ENCODE measurements at regions not wholly inside any gene's neighbourhood (a gene's known extent, or its start where the extent isn't known, plus 50 kb on each side); places are given as distances from the start of the nearest gene placed in this dataset.
"Not testable (repeated sequence)": the region's sequence is repeated elsewhere in the genome, so short reads cannot be mapped to it uniquely, and the experiment has no call there.

DNA sequence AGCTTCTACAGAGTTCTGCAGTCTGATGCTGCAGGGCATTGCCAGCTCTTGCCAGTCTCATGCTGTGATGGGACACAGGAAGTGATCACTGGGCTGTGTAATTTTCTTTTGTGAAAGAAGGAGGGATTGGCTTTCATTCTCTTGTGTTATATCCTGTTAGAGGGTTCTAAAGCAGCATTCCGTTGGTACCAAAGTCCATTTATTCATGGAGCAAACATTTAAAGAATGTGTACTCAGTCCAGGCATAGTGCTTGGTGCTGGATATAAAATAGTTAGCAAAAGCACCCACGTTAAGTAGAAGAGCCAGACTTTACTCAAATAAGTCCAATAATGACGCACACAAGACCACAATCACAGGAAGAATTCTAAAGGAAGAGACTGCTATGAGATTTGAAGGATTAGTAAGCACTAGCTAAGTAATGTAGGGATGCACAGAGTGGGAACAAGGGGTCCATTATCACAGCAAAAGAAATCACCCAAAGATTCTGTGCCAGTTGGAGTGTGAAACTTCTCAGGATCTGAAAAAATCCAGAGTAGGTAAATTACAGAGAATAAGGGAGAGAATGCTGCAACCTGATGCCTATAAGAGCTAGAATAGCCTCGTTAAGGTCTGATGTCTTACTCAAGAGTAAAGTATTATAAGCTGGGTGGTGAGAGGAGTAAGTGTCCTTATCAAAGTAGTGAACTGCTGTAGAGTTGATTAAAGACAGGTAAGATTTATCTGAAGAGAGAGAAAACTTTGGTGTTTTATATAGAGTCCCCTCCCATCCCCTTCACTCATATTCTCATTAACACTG is 728.3 kb downstream of the METTL15 start:
- H3K4me3 ChIP-seq (ENCODE audit: low read depth, low read length) = no peak overlapping the region
- DNase-seq (ENCODE audit: low read depth) = peak; percentile 93

DNA sequence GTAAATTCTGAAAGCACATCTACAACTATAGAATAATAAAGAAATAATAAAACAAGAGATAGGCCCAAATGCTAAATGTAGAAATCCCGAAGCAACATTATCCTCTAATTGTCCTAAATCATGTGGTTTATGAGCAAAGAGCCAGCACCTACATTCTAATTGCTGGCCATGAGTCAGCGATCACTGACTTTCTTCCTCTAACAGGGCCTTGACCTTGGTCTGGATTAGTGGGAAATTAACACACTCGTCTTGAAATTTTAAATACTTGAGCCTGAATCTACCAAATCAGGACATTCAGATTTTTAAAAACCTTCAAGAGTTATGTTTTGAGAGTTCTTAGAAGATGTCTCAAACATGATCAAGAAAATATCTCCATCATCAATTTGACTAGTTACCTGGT is 727.6 kb downstream of the METTL15 start:
- no peak for DNase-seq (ENCODE audit: low read depth)
- H3K4me3 ChIP-seq (ENCODE audit: low read depth, low read length) = no peak overlapping the region

DNA sequence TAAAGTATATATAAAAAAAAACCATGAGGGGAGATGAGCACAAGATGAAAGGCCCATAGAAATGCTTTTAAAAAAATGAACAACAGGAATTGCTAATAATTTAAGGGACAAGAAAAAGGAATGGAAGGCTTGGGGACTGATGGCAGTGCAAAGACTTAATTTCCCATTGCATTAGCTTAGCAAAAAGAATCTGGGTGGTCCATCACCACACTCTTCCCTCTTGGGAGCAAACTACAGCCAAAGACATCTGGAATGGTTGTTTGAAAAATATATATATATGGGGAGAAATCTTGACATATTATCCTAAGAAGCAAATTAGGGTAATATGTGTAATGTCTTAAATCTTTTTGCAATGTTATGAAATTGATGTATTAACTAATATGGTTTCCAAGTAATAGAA is 727.1 kb downstream of the METTL15 start:
- H3K4me3 ChIP-seq (ENCODE audit: low read depth, low read length) = no peak overlapping the region
- DNase-seq (ENCODE audit: low read depth) = no peak

DNA sequence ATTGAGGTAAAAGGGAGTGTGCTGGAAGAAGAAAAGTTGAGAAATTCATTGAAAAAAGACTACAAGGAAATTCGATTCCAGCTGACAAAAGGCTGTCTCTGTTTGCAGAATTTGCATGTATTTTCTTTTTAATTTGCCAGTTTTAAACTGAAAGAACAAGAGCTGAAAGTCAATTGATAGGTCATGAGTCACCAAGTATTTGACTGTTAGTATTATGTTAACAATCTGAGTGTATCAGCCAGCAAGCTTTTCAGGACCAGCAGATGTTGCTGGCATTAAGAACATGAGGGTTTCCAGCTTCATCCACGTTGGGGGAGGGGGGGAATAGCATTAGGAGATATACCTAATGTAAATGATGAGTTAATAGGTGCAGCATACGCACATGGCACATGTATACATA is 726.7 kb downstream of the METTL15 start:
- no peak overlapping the region for H3K4me3 ChIP-seq (ENCODE audit: low read depth, low read length)
- DNase-seq (ENCODE audit: low read depth) = peak; percentile 75

GRCh38 chr11:28833670-28834069 is 725.5 kb downstream of the METTL15 start:
- peak; percentile 85 for DNase-seq (ENCODE audit: low read depth)
- H3K4me3 ChIP-seq (ENCODE audit: low read depth, low read length) = no peak overlapping the region

DNA sequence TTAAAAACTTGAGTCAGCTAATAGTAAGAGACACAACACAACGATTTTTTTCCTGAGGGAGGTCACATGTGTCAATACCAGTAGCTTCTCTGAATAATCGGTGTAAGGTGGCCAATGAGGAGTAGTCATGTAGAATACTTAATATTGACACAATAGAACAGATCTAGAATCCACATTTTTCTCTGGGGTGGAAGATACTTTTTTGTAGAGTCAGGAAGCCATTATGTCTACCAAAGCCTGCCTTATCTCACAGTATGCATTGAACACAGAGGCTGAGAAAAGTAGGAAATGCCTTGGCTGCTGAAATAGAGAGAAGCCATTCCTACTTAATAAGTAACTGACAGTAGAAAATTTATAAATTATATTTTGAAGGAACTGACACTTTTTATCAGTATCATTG is 725.0 kb downstream of the METTL15 start:
- DNase-seq (ENCODE audit: low read depth) = no peak
- H3K4me3 ChIP-seq (ENCODE audit: low read depth, low read length) = no peak overlapping the region

- H3K4me3 ChIP-seq (ENCODE audit: low read depth, low read length) = no peak overlapping the region
- DNase-seq (ENCODE audit: low read depth) = no peak
Observed at GRCh38 chr11:28826807-28827206, 718.6 kb downstream of the METTL15 start.

GRCh38 chr11:28822576-28822975 is 714.4 kb downstream of the METTL15 start:
- no peak for DNase-seq (ENCODE audit: low read depth)

DNA sequence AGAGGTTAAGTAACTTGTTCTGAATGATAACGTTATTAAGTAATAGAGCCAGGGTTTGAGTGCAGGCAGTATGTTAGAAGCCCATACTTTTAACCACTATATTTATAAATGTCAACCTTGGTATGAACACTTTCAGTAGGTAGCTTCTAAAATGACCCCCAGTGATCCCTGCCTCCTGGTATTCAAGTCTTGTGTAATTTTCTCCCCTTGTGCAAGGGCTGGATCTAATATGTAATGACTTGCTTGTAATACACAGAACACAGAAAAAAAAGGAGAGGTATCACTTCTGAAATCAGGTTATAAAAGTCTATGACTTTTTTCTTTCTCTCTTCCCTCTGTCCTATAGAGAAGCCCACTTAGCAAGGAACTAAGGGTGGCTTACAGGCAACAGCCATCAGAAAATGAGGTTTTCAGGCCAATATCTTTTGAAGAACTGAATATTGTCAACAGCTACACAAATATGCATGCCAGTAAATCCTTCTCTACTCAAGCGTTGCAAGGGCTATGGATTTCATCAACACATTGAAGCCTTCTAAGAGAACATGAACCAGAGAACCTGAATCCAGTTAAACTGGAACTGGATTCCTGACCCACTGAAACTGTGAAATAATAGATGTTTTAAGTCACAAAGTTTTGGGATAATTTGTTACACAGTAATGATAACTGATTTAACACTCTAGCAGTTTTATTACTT is 712.3 kb downstream of the METTL15 start:
- no peak for DNase-seq (ENCODE audit: low read depth)
- H3K4me3 ChIP-seq (ENCODE audit: low read depth, low read length) = no peak overlapping the region

More at GRCh38 chr11:28822576-28822975, 714.4 kb downstream of the METTL15 start:
- no peak overlapping the region for H3K4me3 ChIP-seq (ENCODE audit: low read depth, low read length)

- DNase-seq (ENCODE audit: low read depth) = no peak
- H3K4me3 ChIP-seq (ENCODE audit: low read depth, low read length) = no peak overlapping the region
Observed at GRCh38 chr11:28819741-28820140, 711.6 kb downstream of the METTL15 start.

DNA sequence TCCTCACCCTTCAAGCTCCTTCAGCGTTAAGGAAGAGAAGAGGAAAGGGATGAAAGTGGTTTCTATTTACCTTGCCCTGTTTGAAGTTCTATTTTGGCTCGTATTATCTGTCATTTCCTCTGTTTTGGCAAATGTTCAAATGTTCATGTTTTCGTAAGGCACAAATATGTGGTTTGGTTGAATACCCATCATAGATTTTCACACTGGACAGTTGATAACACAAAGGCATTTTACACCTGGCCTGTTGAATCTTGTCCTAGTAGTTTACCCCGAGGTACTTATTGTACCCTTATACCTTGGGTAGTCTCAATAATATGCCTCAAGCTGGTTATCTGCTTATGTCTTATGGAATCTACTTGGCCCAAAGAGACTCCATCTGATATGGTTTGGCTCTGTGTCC is 706.9 kb downstream of the METTL15 start:
- no peak for DNase-seq (ENCODE audit: low read depth)

DNA sequence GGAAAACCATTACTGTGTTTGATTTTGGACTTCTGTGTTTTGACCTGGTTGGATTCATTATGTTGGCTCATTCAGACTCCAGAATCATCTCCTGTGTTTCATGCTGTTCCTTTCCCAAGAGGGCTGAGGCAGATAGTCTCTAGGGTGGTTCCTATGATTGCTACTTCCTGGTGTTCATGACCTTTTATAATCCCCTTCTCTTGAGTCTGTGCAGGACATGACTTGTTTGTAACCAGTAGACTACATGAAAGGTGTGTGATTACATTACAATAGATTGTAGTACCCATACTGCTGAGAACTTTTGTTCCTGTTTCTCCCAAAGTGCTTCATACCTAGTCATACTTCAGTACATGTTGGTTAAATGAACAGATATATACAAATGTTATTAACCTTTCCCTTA is 700.6 kb downstream of the METTL15 start:
- no peak for DNase-seq (ENCODE audit: low read depth)
- no peak overlapping the region for H3K4me3 ChIP-seq (ENCODE audit: low read depth, low read length)

More for the DNA sequence above, 706.9 kb downstream of the METTL15 start:
- H3K4me3 ChIP-seq (ENCODE audit: low read depth, low read length) = no peak overlapping the region

- DNase-seq (ENCODE audit: low read depth) = no peak
- no peak overlapping the region for H3K4me3 ChIP-seq (ENCODE audit: low read depth, low read length)
Observed at GRCh38 chr11:28799316-28799715, 691.1 kb downstream of the METTL15 start.

DNA sequence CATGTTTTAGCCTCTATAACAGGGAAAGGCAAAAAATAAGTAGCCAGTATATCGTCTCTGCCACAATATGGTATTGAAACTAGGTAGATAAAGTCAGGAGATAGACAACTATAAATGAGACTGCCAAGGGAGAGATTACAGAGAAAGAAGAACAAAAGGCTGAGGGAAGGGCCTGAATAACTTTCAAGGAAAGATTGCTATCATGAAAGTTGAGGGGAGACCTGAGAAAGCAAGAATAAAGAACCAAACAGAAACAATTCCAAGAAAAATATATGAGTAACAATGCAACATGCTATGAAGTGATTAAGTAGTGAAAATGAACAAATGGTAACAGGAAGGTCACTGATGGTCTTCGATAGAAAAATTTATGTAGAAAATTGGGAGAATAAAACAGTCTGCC is 690.1 kb downstream of the METTL15 start:
- DNase-seq (ENCODE audit: low read depth) = no peak
- no peak overlapping the region for H3K4me3 ChIP-seq (ENCODE audit: low read depth, low read length)

GRCh38 chr11:28797536-28797935 is 689.3 kb downstream of the METTL15 start:
- H3K4me3 ChIP-seq (ENCODE audit: low read depth, low read length) = no peak overlapping the region
- no peak for DNase-seq (ENCODE audit: low read depth)

- no peak overlapping the region for H3K4me3 ChIP-seq (ENCODE audit: low read depth, low read length)
- no peak for DNase-seq (ENCODE audit: low read depth)
Observed at GRCh38 chr11:28794405-28794804, 686.2 kb downstream of the METTL15 start.

DNA sequence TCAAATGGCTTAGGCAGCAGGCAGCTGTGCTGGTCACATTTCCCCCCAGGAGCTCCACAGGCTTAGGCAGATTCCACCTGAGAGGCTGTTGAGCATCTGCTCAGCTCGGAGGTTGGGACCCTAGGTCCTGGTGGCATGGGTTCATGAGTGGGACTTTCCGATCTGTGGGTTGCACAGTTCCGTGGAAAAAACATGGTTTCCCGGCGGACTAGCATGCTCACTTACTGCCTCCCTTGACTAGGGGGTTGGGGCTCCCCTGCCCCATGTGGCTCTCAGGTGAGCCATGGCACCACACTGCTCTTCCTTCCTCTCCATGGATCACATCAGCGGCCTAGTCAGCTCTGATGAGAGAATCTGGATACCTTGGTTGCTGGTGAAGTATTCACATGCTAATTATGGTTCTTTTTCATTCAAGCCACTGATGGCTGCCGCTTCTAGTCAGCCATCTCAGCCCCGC is 685.1 kb downstream of the METTL15 start:
- DNase-seq (ENCODE audit: low read depth) = no peak
- no peak overlapping the region for H3K4me3 ChIP-seq (ENCODE audit: low read depth, low read length)

DNA sequence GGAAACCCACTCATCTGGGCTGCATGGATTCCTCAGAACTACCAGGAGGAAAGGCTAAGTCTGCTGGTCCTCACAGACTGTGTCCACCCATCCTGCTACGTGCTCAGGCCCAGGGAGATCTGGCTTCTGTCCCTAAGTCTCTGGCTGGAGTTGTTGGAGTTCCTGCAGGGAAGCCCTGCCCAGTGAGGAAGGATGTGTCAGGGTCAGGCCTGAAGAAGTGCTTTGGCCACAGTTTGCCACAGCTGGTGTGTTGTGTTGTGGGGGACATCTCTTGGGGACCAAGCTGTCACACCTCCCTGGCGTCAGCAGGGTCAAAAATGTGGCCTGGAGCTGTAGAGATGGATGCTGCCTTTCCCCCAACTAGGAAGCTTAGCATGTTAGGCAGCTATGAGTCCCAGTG is 684.7 kb downstream of the METTL15 start:
- no peak overlapping the region for H3K4me3 ChIP-seq (ENCODE audit: low read depth, low read length)
- DNase-seq (ENCODE audit: low read depth) = no peak

- not testable (repeated sequence) for DNase-seq (ENCODE audit: low read depth); H3K4me3 ChIP-seq (ENCODE audit: low read depth, low read length)
Observed at GRCh38 chr11:28787897-28788296, 679.7 kb downstream of the METTL15 start.

- no peak overlapping the region for H3K4me3 ChIP-seq (ENCODE audit: low read depth, low read length)
- no peak for DNase-seq (ENCODE audit: low read depth)
Observed at GRCh38 chr11:28777126-28777525, 668.9 kb downstream of the METTL15 start.

DNA sequence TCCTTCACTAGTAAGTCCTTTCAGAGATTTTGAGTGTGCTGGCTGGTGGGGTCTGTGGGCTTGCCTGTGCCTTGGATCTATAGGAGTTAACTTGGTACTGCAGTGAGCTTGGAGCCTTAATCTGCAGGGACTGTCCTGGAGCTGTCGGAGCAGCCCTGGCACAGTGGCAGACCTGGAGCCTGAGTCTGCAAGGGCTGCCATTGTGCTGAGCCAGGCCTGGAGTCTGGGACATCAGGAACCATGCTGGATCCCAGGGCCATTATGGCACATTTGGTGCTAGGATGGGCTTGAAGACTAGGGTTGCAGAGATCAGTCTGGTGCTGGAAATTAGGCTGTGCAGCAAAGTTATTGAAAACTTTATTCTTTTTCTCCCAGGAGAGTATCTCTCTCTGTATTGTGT is 665.4 kb downstream of the METTL15 start:
- no peak overlapping the region for H3K4me3 ChIP-seq (ENCODE audit: low read depth, low read length)
- no peak for DNase-seq (ENCODE audit: low read depth)

Data from skeletal muscle cell (primary cell).